Adrenal gland (tissue), 9 donors: ENCODE measurements at regions not wholly inside any gene's neighbourhood (a gene's known extent, or its start where the extent isn't known, plus 50 kb on each side); places are given as distances from the start of the nearest gene placed in this dataset.

ENCODE experiments used
- DNase-seq, 7 donors: peaks; one replicate each; pipeline ENCODE4 v3.0.0-alpha.2; 2019 to 2020
- H3K27ac ChIP-seq, 5 donors: fragments of 200-600 bp; sonication (generic) in 4 of 5; 1 replicate in 3 of 5; 2 replicates in 2 of 5; pipeline versions ENCODE4 v1.5.1 to v1.8.0; 2016 to 2020; ENCODE audit warnings: mild to moderate bottlenecking in 1 of 5
- H3K27me3 ChIP-seq: fragments of 200-600 bp; 2 replicates; pipeline ENCODE4 v1.8.0; 2021
- H3K36me3 ChIP-seq, 2 donors: fragments of 200-600 bp; replicated peaks in 1 of 2; 1 replicate in 1 of 2; 2 replicates in 1 of 2; pipeline versions ENCODE4 v1.5.1 to v1.8.0; 2018 to 2022
- H3K4me1 ChIP-seq, 2 donors: fragments of 200-600 bp; replicated peaks in 1 of 2; 1 replicate in 1 of 2; 2 replicates in 1 of 2; pipeline versions ENCODE4 v1.5.1 to v1.8.0; 2018 to 2021
- H3K4me3 ChIP-seq, 4 donors: fragments of 200-600 bp; sonication (generic) in 3 of 4; one replicate each; pipeline ENCODE4 v1.5.1; 2016 to 2018
- H3K9me3 ChIP-seq, 3 donors: fragments of 200-600 bp; sonication (generic) in 1 of 3; replicated peaks in 1 of 3; 1 replicate in 2 of 3; 2 replicates in 1 of 3; pipeline versions ENCODE4 v1.5.1 to v1.8.0; 2016 to 2021
- POLR2A ChIP-seq, 2 donors: fragments of 450-650 bp; IDR thresholded peaks; one replicate each; pipeline ENCODE4 v1.6.1; 2017; ENCODE audit warnings: antibody characterized with exemption in 2 of 2, mild to moderate bottlenecking in 2 of 2, moderate library complexity in 1 of 2
- WGBS, 4 donors: extraction: QIAGEN DNeasy Blood & Tissue Kit in 2 of 4; methylation state at CpG; one replicate each; pipeline versions ENCODE4 v1.1.5 to v1.1.7; 2013 to 2017; 5-methylcytosine and 5-hydroxymethylcytosine counted together
- intact Hi-C, 2 donors: fragments of 100-400 bp; cut with DNase I; formaldehyde crosslinking; loops; one replicate each; pipeline versions ENCODE4 v1.14.1 to v1.15.0; 2022 to 2023
- TF ChIP-seq, protein P1 (sequence below), 6 experiments: fragments of 450-650 bp in 4 of 6; fragments of 200-600 bp in 2 of 6; sonication (generic) in 1 of 6; IDR thresholded peaks; 1 replicate in 5 of 6; 2 replicates in 1 of 6; pipeline versions ENCODE4 v1.5.1 to v1.8.0; 2016 to 2021; ENCODE audit warnings: antibody characterized with exemption in 6 of 6, mild to moderate bottlenecking in 2 of 6, moderate library complexity in 1 of 6
- donor health status: healthy with polysubstance abuse.
- donor health status: Bipolar disorder and iron deficiency.
- donor health status: DM: yes; HTN: yes; CAD: no.
- donor health status: DM: no; HTN: no; CAD: no.
- donor health status: DM: no; HTN: no; CAD: no.

DNA sequence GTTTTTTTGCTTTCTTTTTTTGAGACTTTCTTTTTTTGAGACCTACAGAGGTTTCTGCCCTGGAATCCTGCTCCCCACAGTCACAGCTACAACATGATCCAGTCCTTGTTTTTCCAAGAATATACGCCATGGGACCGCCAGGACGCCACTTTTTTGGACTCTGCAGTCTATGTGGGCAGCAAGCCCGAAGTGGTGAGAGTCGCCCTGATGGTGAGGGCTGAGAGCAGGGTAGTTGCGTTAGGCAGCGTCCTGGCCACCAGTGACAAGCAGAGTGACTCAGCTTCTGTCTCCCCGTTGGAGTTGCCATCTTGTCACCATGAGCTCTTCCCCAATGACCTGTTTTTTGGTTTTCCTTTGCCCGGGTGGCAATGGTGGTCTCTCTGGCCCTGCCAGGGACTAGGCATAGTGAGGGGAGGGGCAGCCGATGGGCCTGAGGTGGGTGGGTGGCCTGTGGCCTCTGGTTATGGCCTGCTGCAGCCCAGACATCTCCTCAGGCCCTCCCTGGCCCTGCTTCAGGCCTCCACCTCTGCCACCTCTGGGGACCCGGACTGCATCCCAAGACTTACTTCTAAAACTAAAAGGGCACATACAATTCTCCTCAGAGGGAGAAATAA is 88.0 kb upstream of the MALRD1 start:
- no peak overlapping the region for H3K4me3 ChIP-seq
- no peak overlapping the region for H3K27ac ChIP-seq
- no peaks in the 10 kb centered on the region for H3K27me3 ChIP-seq
- no peak for DNase-seq
- intact Hi-C loops: no loop called here
- no peak for TF ChIP-seq POLR2A (IDR thresholded peaks at IDR 0.05)
- TF ChIP-seq, protein P1, sequence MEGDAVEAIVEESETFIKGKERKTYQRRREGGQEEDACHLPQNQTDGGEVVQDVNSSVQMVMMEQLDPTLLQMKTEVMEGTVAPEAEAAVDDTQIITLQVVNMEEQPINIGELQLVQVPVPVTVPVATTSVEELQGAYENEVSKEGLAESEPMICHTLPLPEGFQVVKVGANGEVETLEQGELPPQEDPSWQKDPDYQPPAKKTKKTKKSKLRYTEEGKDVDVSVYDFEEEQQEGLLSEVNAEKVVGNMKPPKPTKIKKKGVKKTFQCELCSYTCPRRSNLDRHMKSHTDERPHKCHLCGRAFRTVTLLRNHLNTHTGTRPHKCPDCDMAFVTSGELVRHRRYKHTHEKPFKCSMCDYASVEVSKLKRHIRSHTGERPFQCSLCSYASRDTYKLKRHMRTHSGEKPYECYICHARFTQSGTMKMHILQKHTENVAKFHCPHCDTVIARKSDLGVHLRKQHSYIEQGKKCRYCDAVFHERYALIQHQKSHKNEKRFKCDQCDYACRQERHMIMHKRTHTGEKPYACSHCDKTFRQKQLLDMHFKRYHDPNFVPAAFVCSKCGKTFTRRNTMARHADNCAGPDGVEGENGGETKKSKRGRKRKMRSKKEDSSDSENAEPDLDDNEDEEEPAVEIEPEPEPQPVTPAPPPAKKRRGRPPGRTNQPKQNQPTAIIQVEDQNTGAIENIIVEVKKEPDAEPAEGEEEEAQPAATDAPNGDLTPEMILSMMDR (IDR thresholded peaks at IDR 0.05): no peak
- no peaks in the 10 kb centered on the region for H3K4me1 ChIP-seq
- H3K36me3 ChIP-seq: no peaks in the 10 kb centered on the region
- H3K9me3 ChIP-seq: no peaks in the 10 kb centered on the region
- 83 to 91% (median 88%) methylated on average over 11 of the region's 11 CpGs for WGBS, 4 donors

DNA sequence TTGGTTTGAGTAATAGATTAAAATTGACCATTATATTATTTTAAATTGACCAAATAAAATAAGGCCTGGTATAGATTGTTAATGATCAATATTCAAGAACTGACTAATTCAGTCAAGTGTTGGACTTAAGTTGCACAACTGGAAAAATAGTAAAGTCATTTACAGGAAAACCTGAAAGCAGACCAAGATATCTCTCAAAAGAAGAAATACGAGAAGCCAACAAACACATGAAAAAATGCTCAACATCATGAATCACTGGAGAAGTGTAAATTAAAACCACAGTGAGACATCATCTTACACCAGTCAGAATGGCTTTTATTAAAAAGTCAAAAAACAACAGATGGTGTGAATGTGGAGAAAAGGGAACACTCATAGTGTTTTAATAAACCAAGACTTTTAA is 80.4 kb upstream of the MALRD1 start:
- Histone ChIP-seq H3K27me3 (no peaks in the 10 kb centered on the region), H3K4me1 (no peaks in the 10 kb centered on the region), H3K27ac (no peak overlapping the region), H3K4me3 (no peak overlapping the region), H3K9me3 (no peaks in the 10 kb centered on the region), H3K36me3 (no peaks in the 10 kb centered on the region)
- intact Hi-C loops: no loop called here
- WGBS, 4 donors: 79 to 82% (median 81%) methylated on average over 1 of the region's 1 CpG
- DNase-seq: no peak
- TF ChIP-seq POLR2A (IDR thresholded peaks at IDR 0.05): no peak
- TF ChIP-seq, protein P1 (IDR thresholded peaks at IDR 0.05): no peak

DNA sequence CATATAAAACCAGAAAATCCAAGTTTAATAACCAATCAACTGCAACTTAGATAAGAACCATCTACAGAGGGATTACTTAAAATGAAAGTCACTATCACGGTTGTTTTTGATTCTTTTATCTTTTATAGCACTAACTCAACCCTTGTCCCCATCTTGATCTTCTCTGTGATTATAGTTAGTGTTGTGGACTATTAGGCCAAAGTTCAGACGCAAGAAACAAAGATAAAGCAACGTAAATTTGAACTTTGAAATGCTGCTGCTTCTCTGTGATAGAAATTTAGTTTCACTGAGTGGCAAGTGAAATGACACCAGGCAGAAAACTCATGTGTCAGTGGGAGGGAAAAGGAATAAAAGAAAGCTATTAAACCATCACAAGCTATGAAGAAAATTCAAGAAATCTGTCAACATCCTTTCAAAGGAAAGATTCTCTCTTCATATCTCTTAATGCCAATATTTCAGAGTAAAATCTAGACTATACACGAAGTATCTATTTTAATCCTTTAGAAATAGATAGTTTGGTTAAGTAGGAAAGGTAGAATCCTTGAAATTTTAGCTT is 71.8 kb upstream of the MALRD1 start:
- H3K27me3 ChIP-seq: no peaks in the 10 kb centered on the region
- DNase-seq: no peak
- H3K4me1 ChIP-seq: no peaks in the 10 kb centered on the region
- intact Hi-C loops: no loop called here
- no peak overlapping the region for H3K27ac ChIP-seq
- H3K4me3 ChIP-seq: no peak overlapping the region
- TF ChIP-seq, protein P1 (IDR thresholded peaks at IDR 0.05): no peak
- no peak for TF ChIP-seq POLR2A (IDR thresholded peaks at IDR 0.05)
- H3K36me3 ChIP-seq: no peaks in the 10 kb centered on the region
- 51 to 69% (median 63%) methylated on average over 4 of the region's 4 CpGs for WGBS, 4 donors
- no peaks in the 10 kb centered on the region for H3K9me3 ChIP-seq

- DNase-seq: peak in 1 of 7 donors; percentile 8
- Histone ChIP-seq H3K27me3 (no peaks in the 10 kb centered on the region), H3K27ac (no peak overlapping the region), H3K4me3 (no peak overlapping the region), H3K4me1 (no peaks in the 10 kb centered on the region), H3K36me3 (no peaks in the 10 kb centered on the region), H3K9me3 (no peaks in the 10 kb centered on the region)
- 45 to 56% (median 50%) methylated on average over 4 of the region's 4 CpGs for WGBS, 4 donors
- TF ChIP-seq, protein P1 (IDR thresholded peaks at IDR 0.05): no peak
- TF ChIP-seq POLR2A (IDR thresholded peaks at IDR 0.05): no peak
- intact Hi-C loops: no loop called here
These were observed 68.4 kb upstream of the MALRD1 start for GRCh38 chr10:18980089-18980629.
